B cell (primary cell): ENCODE measurements at regions not wholly inside any gene's neighbourhood (a gene's known extent, or its start where the extent isn't known, plus 50 kb on each side); places are given as distances from the start of the nearest gene placed in this dataset.

Source experiments
- CTCF ChIP-seq: fragments of 200-600 bp; IDR thresholded peaks from one replicate; pipeline ENCODE4 v1.8.0; 2022; ENCODE audit warnings: antibody characterized with exemption, mild to moderate bottlenecking
- EZH2 ChIP-seq: IDR thresholded peaks from 2 replicates; pipeline ENCODE4 v1.6.1; 2012; ENCODE audit warnings: borderline replicate concordance, low read depth, mild to moderate bottlenecking, moderate library complexity, low read length; ENCODE audit not compliant: insufficient read depth, poor library complexity, severe bottlenecking

DNA sequence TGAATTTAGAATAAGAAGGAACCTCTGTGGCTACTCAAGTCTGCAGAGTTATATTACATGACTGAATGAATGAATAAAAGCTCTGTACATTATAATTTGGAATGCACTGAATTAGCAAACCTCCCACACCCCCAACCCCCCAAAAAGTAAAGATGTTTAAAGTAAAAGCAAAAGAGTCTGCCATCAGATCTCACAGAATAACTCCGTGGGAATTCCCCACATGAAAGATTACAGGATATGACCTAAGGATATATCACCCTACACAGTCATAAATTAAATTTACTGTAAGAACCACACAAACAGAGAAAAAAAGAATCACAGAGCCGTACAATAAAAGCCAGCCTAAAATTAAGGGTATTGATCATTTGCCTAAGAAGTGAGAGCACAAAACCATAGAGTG lies 587.3 kb downstream of the PTPRC start:
- TF ChIP-seq CTCF (no peak), EZH2 (no peak)
